Fibroblast of lung (primary cell): ENCODE measurements at regions not wholly inside any gene's neighbourhood (a gene's known extent, or its start where the extent isn't known, plus 50 kb on each side); places are given as distances from the start of the nearest gene placed in this dataset.

Experiments used
- EZH2 ChIP-seq: IDR thresholded peaks from 2 replicates; pipeline ENCODE4 v1.5.1; 2012; ENCODE audit warnings: low read length, control low read depth, mild to moderate bottlenecking; ENCODE audit errors: missing control alignments
- TF ChIP-seq, protein P1 (sequence below), 2 donors: IDR thresholded peaks in 1 of 2; conservative IDR thresholded peaks in 1 of 2; 1 replicate in 1 of 2; 2 replicates in 1 of 2; pipeline ENCODE4 v1.5.1; 2011 to 2012; ENCODE audit warnings: low read length in 2 of 2, control low read depth in 1 of 2, inconsistent platforms in 1 of 2, low read depth in 1 of 2, mild to moderate bottlenecking in 1 of 2

DNA sequence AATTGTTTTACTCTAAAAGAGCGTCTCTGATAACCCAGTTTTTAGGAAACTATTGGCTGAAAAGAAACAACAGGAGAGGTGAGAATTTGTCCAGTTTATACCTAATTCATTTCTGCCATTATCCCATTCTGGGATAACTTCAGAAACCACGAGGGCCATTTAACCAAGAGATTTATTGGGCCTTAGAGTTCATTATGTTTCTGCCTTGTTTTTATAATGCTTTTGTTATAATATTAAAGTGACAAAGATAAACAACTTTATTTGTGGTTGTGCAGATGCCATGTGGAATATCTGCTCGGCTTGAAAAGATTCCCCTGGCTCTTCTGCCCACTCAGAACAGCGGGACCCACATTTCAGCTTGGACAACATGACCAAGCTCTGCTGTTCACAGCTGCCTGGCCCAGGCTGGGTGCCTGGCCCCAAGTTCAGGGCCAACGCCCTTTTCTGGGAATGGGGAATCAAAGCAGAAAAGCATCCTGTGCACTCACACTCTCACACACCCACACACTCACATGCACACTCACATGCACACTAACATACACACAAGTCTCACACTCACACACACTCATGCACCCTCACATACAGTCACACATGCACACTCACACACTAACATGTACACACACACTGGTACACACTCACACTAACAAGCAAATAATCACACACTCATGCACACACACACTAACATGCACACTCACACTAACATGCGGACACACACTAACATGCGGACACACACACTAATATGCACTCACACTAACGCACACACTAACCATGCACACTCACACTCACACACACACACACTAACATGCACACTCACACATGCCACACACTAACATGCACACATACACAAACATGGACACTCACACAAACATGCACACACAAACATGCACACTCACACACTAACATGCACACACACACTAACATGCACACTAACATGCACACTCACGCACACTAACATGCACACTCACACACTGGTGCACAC, 86.7 kb upstream of the NEDD9 start:
- TF ChIP-seq, protein P1, sequence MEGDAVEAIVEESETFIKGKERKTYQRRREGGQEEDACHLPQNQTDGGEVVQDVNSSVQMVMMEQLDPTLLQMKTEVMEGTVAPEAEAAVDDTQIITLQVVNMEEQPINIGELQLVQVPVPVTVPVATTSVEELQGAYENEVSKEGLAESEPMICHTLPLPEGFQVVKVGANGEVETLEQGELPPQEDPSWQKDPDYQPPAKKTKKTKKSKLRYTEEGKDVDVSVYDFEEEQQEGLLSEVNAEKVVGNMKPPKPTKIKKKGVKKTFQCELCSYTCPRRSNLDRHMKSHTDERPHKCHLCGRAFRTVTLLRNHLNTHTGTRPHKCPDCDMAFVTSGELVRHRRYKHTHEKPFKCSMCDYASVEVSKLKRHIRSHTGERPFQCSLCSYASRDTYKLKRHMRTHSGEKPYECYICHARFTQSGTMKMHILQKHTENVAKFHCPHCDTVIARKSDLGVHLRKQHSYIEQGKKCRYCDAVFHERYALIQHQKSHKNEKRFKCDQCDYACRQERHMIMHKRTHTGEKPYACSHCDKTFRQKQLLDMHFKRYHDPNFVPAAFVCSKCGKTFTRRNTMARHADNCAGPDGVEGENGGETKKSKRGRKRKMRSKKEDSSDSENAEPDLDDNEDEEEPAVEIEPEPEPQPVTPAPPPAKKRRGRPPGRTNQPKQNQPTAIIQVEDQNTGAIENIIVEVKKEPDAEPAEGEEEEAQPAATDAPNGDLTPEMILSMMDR (conservative IDR thresholded peaks at IDR 0.05 in 1 of 2, IDR thresholded peaks at IDR 0.05 in 1 of 2; ENCODE audit: low read depth in 1 of 2, low read length in 2 of 2) = no peak
- TF ChIP-seq EZH2 = no peak
